Lower leg skin (tissue), 3 donors: ENCODE measurements at regions not wholly inside any gene's neighbourhood (a gene's known extent, or its start where the extent isn't known, plus 50 kb on each side); places are given as distances from the start of the nearest gene placed in this dataset.

Experiments
- POLR2A ChIP-seq, 2 donors: fragments of 450-650 bp; IDR thresholded peaks; one replicate each; pipeline ENCODE4 v1.6.1; 2016 to 2017; ENCODE audit warnings: antibody characterized with exemption in 2 of 2, mild to moderate bottlenecking in 1 of 2, moderate library complexity in 1 of 2
- TF ChIP-seq, protein P1 (sequence below), 3 donors: fragments of 450-650 bp; IDR thresholded peaks; one replicate each; pipeline ENCODE4 v1.5.1; 2016; ENCODE audit warnings: antibody characterized with exemption in 3 of 3, mild to moderate bottlenecking in 3 of 3, moderate library complexity in 2 of 3

DNA sequence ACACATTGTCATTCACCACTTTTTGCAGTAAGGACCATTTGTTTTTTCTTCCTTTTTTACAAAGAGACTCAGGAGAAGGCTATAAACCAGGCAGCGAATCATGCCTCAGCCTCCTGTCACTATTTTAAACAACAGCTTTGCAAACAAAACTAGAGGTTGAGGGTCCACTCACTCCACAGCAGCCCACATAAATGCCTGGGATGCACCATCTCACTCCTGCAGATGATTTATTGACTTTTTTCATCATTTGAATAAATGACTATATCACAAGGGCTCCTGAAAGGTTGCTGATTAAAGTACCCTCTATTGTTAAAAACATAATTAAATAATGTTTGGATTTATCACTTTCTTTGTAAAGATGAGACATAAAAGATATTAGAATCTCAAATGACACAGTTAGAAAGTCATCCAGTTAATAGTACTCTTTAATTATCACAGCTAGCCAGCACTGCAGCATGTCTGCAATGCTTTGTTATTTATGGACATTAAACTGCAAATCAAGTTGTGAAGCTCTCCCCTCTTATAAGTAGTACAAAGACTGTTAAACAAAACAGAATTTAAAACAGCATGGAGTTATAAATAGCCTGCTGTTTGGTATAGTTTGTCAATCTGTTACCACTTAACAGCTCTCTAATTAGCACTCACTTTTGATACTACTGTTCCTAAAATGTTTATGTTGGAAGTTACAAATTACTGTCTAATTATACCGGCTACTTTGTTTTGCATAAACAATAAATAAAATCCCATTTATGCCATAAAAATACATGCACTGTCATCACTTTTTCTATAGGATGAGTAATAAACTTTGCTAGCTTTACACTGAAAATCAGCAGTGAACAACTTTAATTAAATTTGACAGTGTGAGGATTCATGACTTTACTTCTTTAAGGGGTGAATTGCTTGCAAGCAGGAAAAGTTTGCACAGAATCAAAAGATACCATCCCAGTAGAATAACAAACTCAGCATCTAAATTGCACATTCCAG is 853.2 kb downstream of the UQCRFS1 start:
- TF ChIP-seq, protein P1, sequence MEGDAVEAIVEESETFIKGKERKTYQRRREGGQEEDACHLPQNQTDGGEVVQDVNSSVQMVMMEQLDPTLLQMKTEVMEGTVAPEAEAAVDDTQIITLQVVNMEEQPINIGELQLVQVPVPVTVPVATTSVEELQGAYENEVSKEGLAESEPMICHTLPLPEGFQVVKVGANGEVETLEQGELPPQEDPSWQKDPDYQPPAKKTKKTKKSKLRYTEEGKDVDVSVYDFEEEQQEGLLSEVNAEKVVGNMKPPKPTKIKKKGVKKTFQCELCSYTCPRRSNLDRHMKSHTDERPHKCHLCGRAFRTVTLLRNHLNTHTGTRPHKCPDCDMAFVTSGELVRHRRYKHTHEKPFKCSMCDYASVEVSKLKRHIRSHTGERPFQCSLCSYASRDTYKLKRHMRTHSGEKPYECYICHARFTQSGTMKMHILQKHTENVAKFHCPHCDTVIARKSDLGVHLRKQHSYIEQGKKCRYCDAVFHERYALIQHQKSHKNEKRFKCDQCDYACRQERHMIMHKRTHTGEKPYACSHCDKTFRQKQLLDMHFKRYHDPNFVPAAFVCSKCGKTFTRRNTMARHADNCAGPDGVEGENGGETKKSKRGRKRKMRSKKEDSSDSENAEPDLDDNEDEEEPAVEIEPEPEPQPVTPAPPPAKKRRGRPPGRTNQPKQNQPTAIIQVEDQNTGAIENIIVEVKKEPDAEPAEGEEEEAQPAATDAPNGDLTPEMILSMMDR (IDR thresholded peaks at IDR 0.05), result no peak
- no peak for TF ChIP-seq POLR2A (IDR thresholded peaks at IDR 0.05)
